HL-60 (cell line): ENCODE measurements at regions not wholly inside any gene's neighbourhood (a gene's known extent, or its start where the extent isn't known, plus 50 kb on each side); places are given as distances from the start of the nearest gene placed in this dataset.

Source experiments
- DNase-seq, 2 experiments: peaks; one replicate each; pipeline ENCODE4 v3.0.0-alpha.2; 2010 to 2020; ENCODE audit warnings: low read depth in 1 of 2, low spot score in 1 of 2
- H3K27ac ChIP-seq: fragments of 250-450 bp; sonication (Bioruptor Pico); replicated peaks from 2 replicates; pipeline ENCODE4 v1.5.1; 2020; ENCODE audit warnings: mild to moderate bottlenecking, moderate library complexity
- H3K27me3 ChIP-seq: fragments of 250-450 bp; sonication (Bioruptor Pico); 2 replicates; pipeline ENCODE4 v1.5.1; 2021; ENCODE audit warnings: mild to moderate bottlenecking, moderate library complexity; ENCODE audit not compliant: insufficient read depth, poor library complexity, severe bottlenecking
- H3K4me3 ChIP-seq: replicated peaks from 2 replicates; pipeline ENCODE4 v1.5.1; 2011; ENCODE audit warnings: mild to moderate bottlenecking, control low read depth, low read length; ENCODE audit not compliant: insufficient read depth
- GABPA ChIP-seq: IDR thresholded peaks from 2 replicates; pipeline ENCODE4 v1.6.1; 2012; ENCODE audit warnings: low read depth
- POLR2AphosphoS5 ChIP-seq: IDR thresholded peaks from 2 replicates; pipeline ENCODE4 v1.6.1; 2012; ENCODE audit warnings: low read depth
- SPI1 ChIP-seq: IDR thresholded peaks from 2 replicates; pipeline ENCODE4 v1.6.1; 2012; ENCODE audit warnings: low read depth, mild to moderate bottlenecking, borderline replicate concordance
- TF ChIP-seq, protein P1 (sequence below): IDR thresholded peaks from 2 replicates; pipeline ENCODE4 v1.6.1; 2012; ENCODE audit warnings: low read depth; ENCODE audit not compliant: insufficient replicate concordance
- TF ChIP-seq, protein P2 (sequence below): IDR thresholded peaks from one replicate; pipeline ENCODE4 v1.5.1; 2011; ENCODE audit warnings: low read length, control low read depth, inconsistent platforms; ENCODE audit not compliant: insufficient read depth

GRCh38 chr2:195318440-195319111 lies 338.4 kb upstream of the SLC39A10 start:
- H3K27ac ChIP-seq, result no peak overlapping the region
- TF ChIP-seq, protein P1, sequence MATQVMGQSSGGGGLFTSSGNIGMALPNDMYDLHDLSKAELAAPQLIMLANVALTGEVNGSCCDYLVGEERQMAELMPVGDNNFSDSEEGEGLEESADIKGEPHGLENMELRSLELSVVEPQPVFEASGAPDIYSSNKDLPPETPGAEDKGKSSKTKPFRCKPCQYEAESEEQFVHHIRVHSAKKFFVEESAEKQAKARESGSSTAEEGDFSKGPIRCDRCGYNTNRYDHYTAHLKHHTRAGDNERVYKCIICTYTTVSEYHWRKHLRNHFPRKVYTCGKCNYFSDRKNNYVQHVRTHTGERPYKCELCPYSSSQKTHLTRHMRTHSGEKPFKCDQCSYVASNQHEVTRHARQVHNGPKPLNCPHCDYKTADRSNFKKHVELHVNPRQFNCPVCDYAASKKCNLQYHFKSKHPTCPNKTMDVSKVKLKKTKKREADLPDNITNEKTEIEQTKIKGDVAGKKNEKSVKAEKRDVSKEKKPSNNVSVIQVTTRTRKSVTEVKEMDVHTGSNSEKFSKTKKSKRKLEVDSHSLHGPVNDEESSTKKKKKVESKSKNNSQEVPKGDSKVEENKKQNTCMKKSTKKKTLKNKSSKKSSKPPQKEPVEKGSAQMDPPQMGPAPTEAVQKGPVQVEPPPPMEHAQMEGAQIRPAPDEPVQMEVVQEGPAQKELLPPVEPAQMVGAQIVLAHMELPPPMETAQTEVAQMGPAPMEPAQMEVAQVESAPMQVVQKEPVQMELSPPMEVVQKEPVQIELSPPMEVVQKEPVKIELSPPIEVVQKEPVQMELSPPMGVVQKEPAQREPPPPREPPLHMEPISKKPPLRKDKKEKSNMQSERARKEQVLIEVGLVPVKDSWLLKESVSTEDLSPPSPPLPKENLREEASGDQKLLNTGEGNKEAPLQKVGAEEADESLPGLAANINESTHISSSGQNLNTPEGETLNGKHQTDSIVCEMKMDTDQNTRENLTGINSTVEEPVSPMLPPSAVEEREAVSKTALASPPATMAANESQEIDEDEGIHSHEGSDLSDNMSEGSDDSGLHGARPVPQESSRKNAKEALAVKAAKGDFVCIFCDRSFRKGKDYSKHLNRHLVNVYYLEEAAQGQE, result no peak
- TF ChIP-seq, protein P2, sequence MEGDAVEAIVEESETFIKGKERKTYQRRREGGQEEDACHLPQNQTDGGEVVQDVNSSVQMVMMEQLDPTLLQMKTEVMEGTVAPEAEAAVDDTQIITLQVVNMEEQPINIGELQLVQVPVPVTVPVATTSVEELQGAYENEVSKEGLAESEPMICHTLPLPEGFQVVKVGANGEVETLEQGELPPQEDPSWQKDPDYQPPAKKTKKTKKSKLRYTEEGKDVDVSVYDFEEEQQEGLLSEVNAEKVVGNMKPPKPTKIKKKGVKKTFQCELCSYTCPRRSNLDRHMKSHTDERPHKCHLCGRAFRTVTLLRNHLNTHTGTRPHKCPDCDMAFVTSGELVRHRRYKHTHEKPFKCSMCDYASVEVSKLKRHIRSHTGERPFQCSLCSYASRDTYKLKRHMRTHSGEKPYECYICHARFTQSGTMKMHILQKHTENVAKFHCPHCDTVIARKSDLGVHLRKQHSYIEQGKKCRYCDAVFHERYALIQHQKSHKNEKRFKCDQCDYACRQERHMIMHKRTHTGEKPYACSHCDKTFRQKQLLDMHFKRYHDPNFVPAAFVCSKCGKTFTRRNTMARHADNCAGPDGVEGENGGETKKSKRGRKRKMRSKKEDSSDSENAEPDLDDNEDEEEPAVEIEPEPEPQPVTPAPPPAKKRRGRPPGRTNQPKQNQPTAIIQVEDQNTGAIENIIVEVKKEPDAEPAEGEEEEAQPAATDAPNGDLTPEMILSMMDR, result peak; percentile 7
- no peaks in the 10 kb centered on the region for H3K27me3 ChIP-seq
- peak in 1 of 2 experiments; percentile 47 for DNase-seq
- no peak overlapping the region for H3K4me3 ChIP-seq

- Histone ChIP-seq H3K27ac (no peak overlapping the region), H3K4me3 (no peak overlapping the region), H3K27me3 (no peaks in the 10 kb centered on the region)
- TF ChIP-seq, protein P1, result no peak
- TF ChIP-seq, protein P2, result no peak
- TF ChIP-seq SPI1, result no peak
- no peak for TF ChIP-seq POLR2AphosphoS5
- TF ChIP-seq GABPA, result no peak
- no peak for DNase-seq
Observed at GRCh38 chr2:195317550-195317949, 339.5 kb upstream of the SLC39A10 start.

DNA sequence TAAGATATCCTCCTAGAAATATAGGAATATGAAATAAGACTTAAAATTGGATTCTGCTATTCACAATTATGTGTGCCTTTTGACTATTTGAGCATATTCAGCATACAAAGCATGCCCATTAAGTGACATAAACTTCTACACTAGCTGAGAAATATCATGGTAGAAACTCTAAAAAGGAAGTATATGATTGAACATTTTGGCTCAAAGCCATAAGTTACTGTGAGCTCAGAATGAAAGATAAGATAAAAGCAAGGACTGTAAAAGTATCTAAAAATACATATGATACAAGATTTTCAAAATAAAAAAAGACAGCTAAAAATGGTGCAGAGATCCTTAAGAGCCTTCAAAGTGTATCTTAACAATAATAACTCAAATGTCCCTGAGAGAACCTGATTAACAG lies 340.5 kb upstream of the SLC39A10 start:
- H3K27ac ChIP-seq, result no peak overlapping the region
- TF ChIP-seq SPI1 (no peak), POLR2AphosphoS5 (no peak), GABPA (no peak)
- TF ChIP-seq, protein P2, result no peak
- TF ChIP-seq, protein P1, result no peak
- no peak for DNase-seq

More for the DNA sequence above, 340.5 kb upstream of the SLC39A10 start:
- Histone ChIP-seq H3K27me3 (no peaks in the 10 kb centered on the region), H3K4me3 (no peak overlapping the region)
